ENCODE measurements at regions not wholly inside any gene's neighbourhood (a gene's known extent, or its start where the extent isn't known, plus 50 kb on each side); places are given as distances from the start of the nearest gene placed in this dataset.

- DNase-seq = no peak
Observed at GRCh38 chr6:10028222-10028621, 386.7 kb downstream of the TFAP2A start.

DNA sequence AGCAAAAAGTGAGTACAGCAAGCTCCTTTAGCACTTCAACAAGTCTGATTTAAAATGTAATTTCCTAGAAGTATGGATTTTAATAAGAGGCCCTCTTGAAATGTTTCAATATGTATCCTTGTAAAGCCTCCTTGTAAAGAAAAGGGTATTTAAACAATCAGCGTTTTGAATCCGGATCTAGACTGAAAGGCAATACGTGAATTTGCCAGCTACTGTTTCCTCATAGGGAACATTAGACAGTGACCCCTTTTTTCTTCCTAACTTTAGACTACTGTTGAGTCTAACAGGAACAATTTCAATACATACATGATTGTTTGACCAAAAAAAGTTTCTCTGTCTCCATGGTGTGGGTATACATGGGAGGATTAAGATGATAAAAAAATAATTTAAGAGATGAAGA is 395.0 kb downstream of the TFAP2A start:
- DNase-seq = no peak

DNA sequence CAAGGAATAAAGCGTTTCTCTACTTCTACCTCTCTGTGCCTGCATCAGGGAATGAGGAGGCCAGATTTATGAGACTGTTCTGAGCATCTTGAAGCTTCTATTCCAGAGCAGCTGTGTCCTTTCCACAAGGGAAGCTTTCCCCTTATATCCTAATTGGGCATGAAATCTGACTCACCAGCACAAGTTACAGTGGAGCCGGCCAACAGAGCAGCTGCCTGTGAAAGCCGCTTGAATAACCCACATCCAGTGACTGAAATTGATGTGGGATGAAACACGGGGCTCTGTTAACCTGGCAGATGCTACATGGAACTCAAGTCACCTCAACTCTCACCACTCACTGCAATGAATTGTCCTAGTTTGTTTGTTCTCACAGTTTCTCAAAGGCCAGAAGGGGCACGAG is 400.3 kb downstream of the TFAP2A start:
- DNase-seq = no peak

GRCh38 chr6:10000551-10000950 is 414.3 kb downstream of the TFAP2A start:
- no peak for DNase-seq

DNA sequence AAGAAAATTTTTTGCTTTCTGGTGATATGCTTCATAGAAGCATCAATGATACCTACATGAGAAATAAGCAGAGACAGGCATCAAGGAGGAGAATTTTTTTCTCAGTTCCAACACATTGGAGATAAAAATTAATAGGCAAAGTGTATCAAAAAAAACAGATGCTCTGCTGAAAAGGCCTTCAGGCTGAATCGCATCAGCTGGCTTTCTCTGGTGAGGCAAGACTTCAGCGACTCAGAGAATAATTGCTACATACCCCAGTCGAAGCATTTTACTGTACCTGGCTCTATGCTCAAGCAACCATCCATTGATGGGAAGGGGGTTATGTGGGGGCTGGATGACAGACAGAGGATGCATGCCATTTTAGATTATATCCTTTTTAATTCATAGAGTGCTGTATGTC is 415.1 kb downstream of the TFAP2A start:
- DNase-seq = no peak

GRCh38 chr6:9986273-9986672 is 428.6 kb downstream of the TFAP2A start:
- DNase-seq = no peak

DNA sequence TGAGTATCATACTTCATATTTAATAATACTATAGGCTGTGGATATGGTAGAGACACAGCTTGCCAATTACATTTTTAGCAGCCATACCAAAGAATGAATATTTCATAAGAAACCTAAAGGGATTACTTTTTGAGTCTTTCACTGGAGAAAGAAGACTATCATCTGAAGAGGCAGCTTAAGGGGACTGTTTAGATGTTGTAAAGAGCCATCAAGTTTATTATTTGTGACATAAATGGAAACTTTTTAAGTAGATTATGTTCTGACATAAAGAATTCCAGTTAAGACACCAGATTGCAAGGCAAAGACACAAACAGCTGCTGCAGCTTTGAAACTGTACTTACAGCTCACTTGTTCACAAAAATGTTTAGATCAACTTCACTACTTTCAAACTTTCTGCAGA is 429.4 kb downstream of the TFAP2A start:
- DNase-seq = no peak

- DNase-seq = no peak
Observed at GRCh38 chr6:9984607-9985006, 430.3 kb downstream of the TFAP2A start.

DNA sequence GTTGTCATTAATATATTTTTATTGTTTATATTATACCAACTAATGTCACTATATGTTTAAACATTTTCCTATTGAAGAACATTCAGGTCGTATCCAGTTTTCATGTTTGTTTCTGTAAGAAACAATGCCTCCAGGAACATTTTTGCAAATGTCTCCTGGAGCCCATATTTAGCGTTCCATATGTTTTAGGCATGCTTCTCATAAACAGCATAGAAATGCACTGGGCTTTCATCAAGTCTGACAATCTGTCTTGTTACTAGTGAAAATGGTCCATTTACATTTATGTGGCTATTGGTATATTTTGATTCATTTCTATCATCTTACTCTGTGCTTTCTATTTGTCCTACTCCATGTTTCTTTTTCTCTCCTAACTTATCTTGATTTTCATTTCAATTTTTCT is 431.7 kb downstream of the TFAP2A start:
- DNase-seq = no peak

DNA sequence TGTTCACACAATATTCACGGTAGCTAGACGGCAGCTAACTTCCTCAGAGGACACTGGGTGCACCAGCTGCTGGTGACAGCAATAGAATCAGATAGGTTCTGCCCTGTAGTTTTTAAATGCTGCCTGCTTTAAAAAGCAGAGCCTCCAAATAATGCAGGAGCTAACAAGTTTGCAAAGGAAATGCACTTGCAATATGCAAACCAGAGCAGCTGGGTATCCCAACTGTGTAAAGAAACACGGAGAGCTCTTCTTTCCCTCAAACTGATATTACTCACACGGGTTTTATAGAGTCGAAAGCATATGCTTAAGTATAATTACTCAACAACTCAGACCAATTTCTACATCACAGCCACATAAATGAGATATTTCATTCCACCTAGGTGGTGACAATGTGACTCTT is 432.7 kb downstream of the TFAP2A start:
- DNase-seq = no peak

- DNase-seq = no peak
Observed at GRCh38 chr6:9979996-9980395, 434.9 kb downstream of the TFAP2A start.

GRCh38 chr6:9978480-9978879 is 436.4 kb downstream of the TFAP2A start:
- no peak for DNase-seq

DNA sequence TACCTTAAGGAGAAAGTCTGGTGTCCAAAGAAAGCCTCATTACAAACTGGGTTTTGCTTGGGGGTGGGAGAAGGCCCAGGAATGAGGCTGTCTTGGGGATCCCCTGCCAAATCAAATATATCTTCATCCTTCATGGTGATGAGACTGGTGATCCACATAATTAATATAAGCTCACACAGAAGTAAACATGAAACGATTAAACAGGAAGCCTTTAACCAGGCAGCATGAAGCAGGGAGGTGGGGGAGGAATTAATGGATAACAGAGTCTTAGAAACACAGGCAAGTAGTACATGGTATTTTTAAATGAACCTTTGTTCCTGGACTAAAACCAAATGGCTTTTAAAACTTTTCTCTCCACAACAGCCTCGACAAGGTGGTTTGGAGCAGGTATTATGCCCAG is 437.5 kb downstream of the TFAP2A start:
- DNase-seq = no peak

DNA sequence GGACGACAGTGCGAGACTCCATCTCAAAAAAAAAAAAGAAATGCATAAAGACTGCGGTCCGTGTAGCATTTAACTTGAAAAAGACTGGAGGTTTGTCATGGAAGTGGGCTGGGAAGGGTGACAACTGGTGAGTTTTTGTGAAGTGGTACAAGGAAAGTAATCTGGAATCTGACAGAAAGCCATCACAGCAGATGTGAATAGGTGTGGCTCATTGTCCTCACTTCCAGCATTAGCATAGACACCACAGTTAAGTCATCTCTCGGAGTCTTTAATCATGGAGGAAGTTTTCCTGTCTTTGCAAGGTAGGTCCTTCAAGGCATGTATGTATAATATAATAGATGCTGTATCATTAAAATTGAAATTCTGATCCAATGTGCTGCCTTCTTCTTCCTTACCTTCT is 453.2 kb downstream of the TFAP2A start:
- no peak for DNase-seq

- no peak for DNase-seq
Observed at GRCh38 chr6:9957215-9957759, 457.6 kb downstream of the TFAP2A start.

DNA sequence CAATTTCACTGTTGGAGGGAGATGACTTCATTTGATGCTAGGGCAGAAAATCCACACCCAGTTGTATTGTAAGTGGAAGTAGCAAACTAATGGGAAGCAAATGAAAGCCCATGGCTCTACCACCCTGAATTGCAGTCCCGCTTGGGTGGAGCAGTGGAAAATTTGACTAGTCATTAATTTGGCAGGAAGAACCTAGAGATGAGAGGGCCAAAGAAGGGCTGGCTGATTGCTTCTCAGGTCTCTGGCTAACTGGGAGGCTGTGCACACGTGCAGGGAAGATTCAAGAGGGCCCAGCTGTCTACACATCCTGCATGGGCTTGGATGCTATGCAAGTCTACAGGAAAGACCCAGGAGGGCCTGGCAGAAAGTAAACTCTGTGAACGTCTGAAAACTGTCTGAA is 466.2 kb downstream of the TFAP2A start:
- DNase-seq = no peak

DNA sequence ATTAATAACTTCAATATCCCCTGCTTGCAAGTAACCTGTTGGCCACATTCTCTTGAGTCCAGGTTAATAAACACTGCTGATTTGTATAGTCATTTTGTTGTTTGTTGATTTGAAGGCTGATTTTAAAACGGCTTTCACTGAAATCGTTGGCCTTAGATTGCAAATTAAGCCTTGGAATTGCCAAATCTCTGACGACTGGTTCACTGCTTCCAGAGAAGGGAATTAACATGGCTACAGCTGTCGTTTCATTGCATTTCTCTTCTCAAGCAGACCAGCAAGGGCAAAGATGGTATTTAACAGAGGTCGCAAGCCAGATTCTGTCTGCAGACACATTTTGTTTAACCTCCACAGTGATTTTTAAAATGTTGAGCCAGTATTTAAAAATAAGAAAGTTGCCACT is 470.9 kb downstream of the TFAP2A start:
- no peak for DNase-seq

- no peak for DNase-seq
Observed at GRCh38 chr6:9943026-9943425, 471.8 kb downstream of the TFAP2A start.

GRCh38 chr6:9942131-9942530 is 472.7 kb downstream of the TFAP2A start:
- DNase-seq = no peak

GRCh38 chr6:9938801-9939200 is 476.1 kb downstream of the TFAP2A start:
- no peak for DNase-seq

DNA sequence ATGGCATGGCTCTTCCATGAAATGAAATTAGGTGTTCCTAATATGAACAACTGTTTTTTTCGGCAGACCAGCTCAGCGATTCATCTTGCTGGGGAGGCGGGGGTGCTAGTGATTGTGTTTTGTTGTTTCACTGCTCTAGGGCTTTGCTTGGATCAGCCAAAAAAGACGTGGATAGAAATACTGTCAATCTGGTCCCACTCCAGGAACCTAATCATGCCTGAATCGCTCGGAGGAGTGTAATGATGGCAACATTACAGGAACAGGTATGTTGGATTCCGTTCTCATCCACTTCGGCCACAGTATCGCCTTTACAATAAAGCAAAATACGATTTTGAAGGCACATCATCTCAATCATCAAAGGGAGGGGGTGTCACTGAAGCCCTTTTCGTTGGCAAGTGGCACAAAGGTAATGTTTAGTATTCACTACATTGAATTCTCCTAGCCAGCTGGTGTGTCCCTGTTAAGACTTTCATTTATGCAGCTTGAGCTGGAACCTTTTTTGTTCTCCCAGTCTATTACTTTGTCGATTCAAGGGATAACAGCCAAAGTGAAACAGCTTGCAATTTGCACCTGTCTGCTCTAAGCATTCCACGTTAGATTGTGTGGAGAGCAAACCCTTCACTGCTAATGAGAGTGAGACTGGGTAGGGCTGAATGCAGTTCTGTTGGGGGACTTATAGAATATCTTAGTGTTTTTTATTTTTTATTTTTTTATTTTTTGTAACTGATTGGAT is 477.7 kb downstream of the TFAP2A start:
- DNase-seq = no peak

GRCh38 chr6:9936551-9936950 is 478.3 kb downstream of the TFAP2A start:
- no peak for DNase-seq

GRCh38 chr6:9933677-9934076 is 481.2 kb downstream of the TFAP2A start:
- no peak for DNase-seq

- no peak for DNase-seq
Observed at GRCh38 chr6:9927275-9927674, 487.6 kb downstream of the TFAP2A start.

GRCh38 chr6:9924971-9925370 is 489.9 kb downstream of the TFAP2A start:
- DNase-seq = no peak
